ENCODE measurements at regions not wholly inside any gene's neighbourhood (a gene's known extent, or its start where the extent isn't known, plus 50 kb on each side); places are given as distances from the start of the nearest gene placed in this dataset.

GRCh38 chrX:134174859-134175258 lies 62.1 kb upstream of the CCDC160 start:
- dilution Hi-C loops (cut with MboI; ENCODE audit: extremely low pct_ligation_motif_present, low sequenced_read_pairs) (no loop called here), intact Hi-C loops (cut with micrococcal nuclease) (no loop called here)
- POLR2A ChIA-PET = no interaction called here
- Histone ChIP-seq H3K9me1 (replicated peaks; ENCODE audit: control insufficient read depth, extremely low read depth, insufficient read depth, low read length) (no peaks in the 10 kb centered on the region), H3K9me3 (replicated peaks; ENCODE audit: control insufficient read depth, insufficient read depth, low read length) (no peaks in the 10 kb centered on the region), H3K4me2 (ENCODE audit: insufficient read depth, low read length) (no peak overlapping the region), H3K4me3 (replicated peaks in 1 of 3; ENCODE audit: insufficient read depth in 1 of 3, low read depth in 1 of 3, low read length in 3 of 3) (no peak overlapping the region), H3K4me1 (ENCODE audit: control insufficient read depth, extremely low read depth, insufficient read depth, low read length) (no peaks in the 10 kb centered on the region), H3K36me3 (ENCODE audit: control insufficient read depth in 2 of 2, extremely low read depth in 1 of 2, insufficient read depth in 2 of 2, low read length in 2 of 2) (no peaks in the 10 kb centered on the region), H2AFZ (ENCODE audit: low read depth, low read length) (no peak overlapping the region), H4K20me1 (replicated peaks; ENCODE audit: control insufficient read depth, extremely low read depth, insufficient read depth, low read length) (no peaks in the 10 kb centered on the region), H3K27ac (ENCODE audit: insufficient read depth, low read depth, low read length) (no peak overlapping the region), H3K27me3 (ENCODE audit: control insufficient read depth in 2 of 2, insufficient read depth in 2 of 2, low read length in 2 of 2) (peaks cover 24 to 53% of the 10 kb centered on the region in 2 experiments), H3K79me2 (ENCODE audit: control insufficient read depth, insufficient read depth, low read length) (no peaks in the 10 kb centered on the region), H3K9ac (replicated peaks; ENCODE audit: extremely low read depth, insufficient read depth, low read length) (no peak overlapping the region)
- CTCF ChIA-PET = interaction anchor here (1.3 kb wide), 1 partner anchor 13 kb away, joined by 3 read pairs; no protein-coding TSS in a partner anchor
- DNase-seq (ENCODE audit: low read depth, low spot score) = no peak
- FAIRE-seq = no peak
- BruUV-seq (replicated peaks) = no TSS peak
- no peak for TF ChIP-seq MYC (IDR thresholded peaks at IDR 0.05; ENCODE audit: low read depth, low read length)
- TF ChIP-seq POLR2AphosphoS5 (IDR thresholded peaks at IDR 0.05; ENCODE audit: insufficient read depth, low read depth, low read length) = no peak
- no peak for TF ChIP-seq CTCF (IDR thresholded peaks at IDR 0.05; ENCODE audit: extremely low read depth in 1 of 2, insufficient read depth in 1 of 2, low read depth in 1 of 2, low read length in 2 of 2)

- intact Hi-C loops (cut with micrococcal nuclease) = no loop called here
- no peaks in the 10 kb centered on the region for H4K20me1 ChIP-seq (replicated peaks; ENCODE audit: control insufficient read depth, extremely low read depth, insufficient read depth, low read length)
- H3K9ac ChIP-seq (replicated peaks; ENCODE audit: extremely low read depth, insufficient read depth, low read length) = no peak overlapping the region
- no peak overlapping the region for H2AFZ ChIP-seq (ENCODE audit: low read depth, low read length)
- H3K4me2 ChIP-seq (ENCODE audit: insufficient read depth, low read length) = no peak overlapping the region
- no peaks in the 10 kb centered on the region for H3K36me3 ChIP-seq (ENCODE audit: control insufficient read depth in 2 of 2, extremely low read depth in 1 of 2, insufficient read depth in 2 of 2, low read length in 2 of 2)
- no peaks in the 10 kb centered on the region for H3K79me2 ChIP-seq (ENCODE audit: control insufficient read depth, insufficient read depth, low read length)
- BruUV-seq (replicated peaks) = no TSS peak
- no peak overlapping the region for H3K27ac ChIP-seq (ENCODE audit: insufficient read depth, low read depth, low read length)
- H3K4me1 ChIP-seq (ENCODE audit: control insufficient read depth, extremely low read depth, insufficient read depth, low read length) = no peaks in the 10 kb centered on the region
- TF ChIP-seq POLR2A (IDR thresholded peaks at IDR 0.05; ENCODE audit: low read depth, low read length) (no peak), CTCF (IDR thresholded peaks at IDR 0.05; ENCODE audit: extremely low read depth in 1 of 2, insufficient read depth in 1 of 2, low read depth in 1 of 2, low read length in 2 of 2) (no peak), POLR2AphosphoS5 (IDR thresholded peaks at IDR 0.05; ENCODE audit: insufficient read depth, low read depth, low read length) (no peak), EZH2 (IDR thresholded peaks at IDR 0.05; ENCODE audit: borderline replicate concordance, low read depth, low read length, severe bottlenecking) (no peak), FOS (IDR thresholded peaks at IDR 0.05; ENCODE audit: borderline replicate concordance, insufficient read depth, low read length) (no peak), MAX (IDR thresholded peaks at IDR 0.05; ENCODE audit: insufficient read depth, insufficient read length) (no peak), JUN (IDR thresholded peaks at IDR 0.05; ENCODE audit: borderline replicate concordance, insufficient read depth, insufficient read length, low read depth) (no peak), MYC (IDR thresholded peaks at IDR 0.05; ENCODE audit: low read depth, low read length) (no peak), GATA2 (IDR thresholded peaks at IDR 0.05; ENCODE audit: insufficient read depth, insufficient read length, low read depth, low read length) (no peak)
- ChIA-PET POLR2A (no interaction called here), CTCF (interaction anchor here (1.3 to 1.6 kb wide), 2 partner anchors 17 to 151 kb away, joined by 3 read pairs; no protein-coding TSS in a partner anchor)
- DNase-seq (ENCODE audit: low read depth, low spot score) (no peak), FAIRE-seq (no peak)
- H3K9me1 ChIP-seq (replicated peaks; ENCODE audit: control insufficient read depth, extremely low read depth, insufficient read depth, low read length) = no peaks in the 10 kb centered on the region
- no peaks in the 10 kb centered on the region for H3K9me3 ChIP-seq (replicated peaks; ENCODE audit: control insufficient read depth, insufficient read depth, low read length)
- H3K4me3 ChIP-seq (replicated peaks in 1 of 3; ENCODE audit: insufficient read depth in 1 of 3, low read depth in 1 of 3, low read length in 3 of 3) = no peak overlapping the region
- dilution Hi-C loops (cut with MboI; ENCODE audit: extremely low pct_ligation_motif_present, low sequenced_read_pairs) = no loop called here
- peaks cover 19 to 44% of the 10 kb centered on the region in 2 experiments for H3K27me3 ChIP-seq (ENCODE audit: control insufficient read depth in 2 of 2, insufficient read depth in 2 of 2, low read length in 2 of 2)
Observed at GRCh38 chrX:134177527-134177926, 59.5 kb upstream of the CCDC160 start.
